H1 (cell line): ENCODE measurements at regions not wholly inside any gene's neighbourhood (a gene's known extent, or its start where the extent isn't known, plus 50 kb on each side); places are given as distances from the start of the nearest gene placed in this dataset.

Experiments
- CTCF ChIA-PET: fragments of 300-600 bp; sonication (Branson Sonifier 250); formaldehyde crosslinking; loops from one replicate; lab custom pipeline; 2021; ENCODE audit not compliant: partially characterized antibody; lab: Charles Lee
- POLR2A ChIA-PET: fragments of 300-600 bp; sonication (Branson Sonifier 250); formaldehyde crosslinking; loops from one replicate; lab custom pipeline; 2021; ENCODE audit warnings: inconsistent platforms; ENCODE audit not compliant: partially characterized antibody; lab: Charles Lee
- DNase-seq, 2 experiments: peaks; one replicate each; pipeline versions ENCODE4 v3.0.0 to v3.0.0-alpha.2; 2010 to 2022; ENCODE audit warnings: low spot score in 2 of 2, low read depth in 1 of 2, mixed read lengths in 1 of 2
- FAIRE-seq: peaks from 2 replicates; lab custom pipeline; 2011; peaks lifted over from hg19 to GRCh38; lab: Jason Lieb, UNC
- H2AFZ ChIP-seq: 2 replicates; pipeline ENCODE4 v1.8.1; 2012; ENCODE audit warnings: low read length, inconsistent platforms
- H2AK5ac ChIP-seq: 2 replicates; pipeline ENCODE4 v1.6.1; 2013; ENCODE audit warnings: low read depth, low read length
- H2BK120ac ChIP-seq: replicated peaks from 2 replicates; pipeline ENCODE3; 2013; ENCODE audit warnings: low read depth, low read length, inconsistent platforms
- H2BK12ac ChIP-seq: 2 replicates; pipeline ENCODE4 v1.6.1; 2013; ENCODE audit warnings: low read depth, low read length
- H2BK15ac ChIP-seq: 2 replicates; pipeline ENCODE4 v1.6.1; 2013; ENCODE audit warnings: low read length
- H2BK20ac ChIP-seq: 2 replicates; pipeline ENCODE4 v1.6.1; 2013; ENCODE audit warnings: low read length
- H2BK5ac ChIP-seq: 2 replicates; pipeline ENCODE4 v1.6.1; 2013; ENCODE audit warnings: low read depth, low read length
- H3K14ac ChIP-seq: 2 replicates; pipeline ENCODE4 v1.6.1; 2013; ENCODE audit warnings: inconsistent platforms; ENCODE audit not compliant: insufficient read length
- H3K18ac ChIP-seq: 2 replicates; pipeline ENCODE4 v1.6.1; 2013; ENCODE audit warnings: low read length; ENCODE audit errors: extremely low read depth
- H3K23ac ChIP-seq: 2 replicates; pipeline ENCODE4 v1.6.1; 2013; ENCODE audit warnings: inconsistent platforms; ENCODE audit not compliant: insufficient read length
- H3K23me2 ChIP-seq: 2 replicates; pipeline ENCODE4 v1.6.1; 2013; ENCODE audit warnings: low read depth, low read length
- H3K27ac ChIP-seq: 2 replicates; pipeline ENCODE4 v1.6.1; 2011; ENCODE audit warnings: low read depth, low read length, inconsistent platforms
- H3K27me3 ChIP-seq, 4 experiments: replicated peaks in 1 of 4; 1 replicate in 1 of 4; 2 replicates in 3 of 4; pipeline versions ENCODE4 v1.6.1 to v1.8.1; 2011 to 2013; ENCODE audit warnings: low read length in 3 of 4, mild to moderate bottlenecking in 3 of 4, inconsistent platforms in 2 of 4, mixed read lengths in 2 of 4, moderate library complexity in 1 of 4; ENCODE audit not compliant: control insufficient read depth in 3 of 4, insufficient read depth in 3 of 4; ENCODE audit errors: extremely low read depth in 1 of 4
- H3K36me3 ChIP-seq, 4 experiments: 2 replicates each; pipeline versions ENCODE4 v1.6.1 to v1.8.1; 2011 to 2013; ENCODE audit warnings: mild to moderate bottlenecking in 4 of 4, low read length in 3 of 4, moderate library complexity in 2 of 4, control low read depth in 1 of 4, inconsistent platforms in 1 of 4; ENCODE audit not compliant: insufficient read depth in 4 of 4, control insufficient read depth in 2 of 4
- H3K4ac ChIP-seq: replicated peaks from 2 replicates; pipeline ENCODE3; 2013; ENCODE audit warnings: low read length, low read depth, mixed read lengths, inconsistent platforms; ENCODE audit not compliant: insufficient read length
- H3K4me1 ChIP-seq, 4 experiments: replicated peaks in 1 of 4; 1 replicate in 1 of 4; 2 replicates in 3 of 4; pipeline versions ENCODE4 v1.6.1 to v1.8.1; 2011 to 2013; ENCODE audit warnings: low read length in 3 of 4, inconsistent platforms in 2 of 4, mixed read lengths in 1 of 4; ENCODE audit not compliant: insufficient read depth in 4 of 4, control insufficient read depth in 3 of 4
- H3K4me2 ChIP-seq, 2 experiments: 2 replicates each; pipeline versions ENCODE4 v1.6.1 to v1.8.1; 2011 to 2013; ENCODE audit warnings: low read depth in 2 of 2, low read length in 2 of 2, control low read depth in 1 of 2, inconsistent platforms in 1 of 2, mild to moderate bottlenecking in 1 of 2; ENCODE audit not compliant: insufficient read depth in 1 of 2
- H3K4me3 ChIP-seq, 4 experiments: fragments of 200-600, 300-600 bp in 1 of 4; sonication (generic), shearing (Covaris generic), sonication (Bioruptor Twin) in 1 of 4; 2 replicates each; pipeline versions ENCODE4 v1.5.1 to v1.8.1; 2011 to 2016; ENCODE audit warnings: low read length in 4 of 4, low read depth in 3 of 4, control low read depth in 2 of 4, inconsistent platforms in 2 of 4, mild to moderate bottlenecking in 2 of 4, mixed read lengths in 1 of 4, moderate library complexity in 1 of 4; ENCODE audit not compliant: insufficient read depth in 2 of 4; ENCODE audit errors: extremely low read depth in 1 of 4
- H3K56ac ChIP-seq: replicated peaks from 2 replicates; pipeline ENCODE3; 2013; ENCODE audit warnings: low read depth, mild to moderate bottlenecking, mixed read lengths, low read length, inconsistent platforms; ENCODE audit not compliant: insufficient read length
- H3K79me1 ChIP-seq: 2 replicates; pipeline ENCODE4 v1.6.1; 2013; ENCODE audit warnings: low read depth, low read length, control low read depth
- H3K79me2 ChIP-seq, 2 experiments: 2 replicates each; pipeline versions ENCODE4 v1.6.1 to v1.8.1; 2012 to 2013; ENCODE audit warnings: low read length in 2 of 2, mild to moderate bottlenecking in 2 of 2, inconsistent platforms in 1 of 2; ENCODE audit not compliant: insufficient read depth in 2 of 2, control insufficient read depth in 1 of 2
- H3K9ac ChIP-seq, 4 experiments: replicated peaks in 1 of 4; 1 replicate in 1 of 4; 2 replicates in 3 of 4; pipeline versions ENCODE4 v1.6.1 to v1.8.1; 2011 to 2013; ENCODE audit warnings: low read depth in 3 of 4, low read length in 3 of 4, control low read depth in 2 of 4, mild to moderate bottlenecking in 2 of 4, moderate library complexity in 2 of 4, inconsistent platforms in 1 of 4; ENCODE audit errors: extremely low read depth in 1 of 4
- H3K9me3 ChIP-seq, 2 experiments: 2 replicates each; pipeline versions ENCODE4 v1.6.1 to v1.8.1; 2012 to 2013; ENCODE audit warnings: mild to moderate bottlenecking in 2 of 2, moderate library complexity in 2 of 2, control low read depth in 1 of 2, inconsistent platforms in 1 of 2, low read depth in 1 of 2, low read length in 1 of 2, mixed read lengths in 1 of 2; ENCODE audit not compliant: insufficient read depth in 2 of 2
- H4K20me1 ChIP-seq, 2 experiments: replicated peaks in 1 of 2; 2 replicates each; pipeline versions ENCODE3 to v1.8.1; 2011 to 2013; ENCODE audit warnings: inconsistent platforms in 2 of 2, low read length in 2 of 2, mild to moderate bottlenecking in 1 of 2; ENCODE audit not compliant: insufficient read depth in 2 of 2, control insufficient read depth in 1 of 2
- H4K5ac ChIP-seq: 2 replicates; pipeline ENCODE4 v1.6.1; 2013; ENCODE audit warnings: low read length, low read depth, mixed read lengths, inconsistent platforms; ENCODE audit not compliant: insufficient read length
- H4K8ac ChIP-seq: 2 replicates; pipeline ENCODE4 v1.8.0; 2013; ENCODE audit warnings: mild to moderate bottlenecking, moderate library complexity, low read length, inconsistent platforms; ENCODE audit not compliant: insufficient read depth; ENCODE audit errors: extremely low read depth
- H4K91ac ChIP-seq: replicated peaks from 2 replicates; pipeline ENCODE3; 2013; ENCODE audit warnings: low read length, mixed read lengths, inconsistent platforms; ENCODE audit not compliant: insufficient read length
- CHD1 ChIP-seq: IDR thresholded peaks from 2 replicates; pipeline ENCODE4 v1.6.1; 2012; ENCODE audit warnings: low read depth, low read length, improper control_type of control experiment
- CHD2 ChIP-seq: IDR thresholded peaks from 2 replicates; pipeline ENCODE4 v1.6.1; 2012; ENCODE audit warnings: low read length, improper control_type of control experiment
- EGR1 ChIP-seq: IDR thresholded peaks from 2 replicates; pipeline ENCODE4 v1.6.1; 2011; ENCODE audit warnings: low read depth, low read length, borderline replicate concordance
- GTF2F1 ChIP-seq: IDR thresholded peaks from 2 replicates; pipeline ENCODE4 v1.6.1; 2012; ENCODE audit warnings: low read depth, low read length, improper control_type of control experiment, borderline replicate concordance
- HDAC2 ChIP-seq, 2 experiments: fragments of 300-600 bp in 1 of 2; sonication (generic) in 1 of 2; IDR thresholded peaks; 2 replicates each; pipeline ENCODE4 v1.6.1; 2011 to 2012; ENCODE audit warnings: low read depth in 2 of 2, low read length in 2 of 2, mild to moderate bottlenecking in 2 of 2, moderate library complexity in 2 of 2, borderline replicate concordance in 1 of 2, inconsistent platforms in 1 of 2
- KDM4A ChIP-seq: IDR thresholded peaks from one replicate; pipeline ENCODE4 v1.7.1; 2012; ENCODE audit warnings: low read depth, mild to moderate bottlenecking, moderate library complexity, low read length, inconsistent platforms; ENCODE audit not compliant: severe bottlenecking
- POLR2AphosphoS5 ChIP-seq: IDR thresholded peaks from 2 replicates; pipeline ENCODE4 v1.6.1; 2011; ENCODE audit warnings: low read depth, low read length
- RBBP5 ChIP-seq: IDR thresholded peaks from 2 replicates; pipeline ENCODE4 v1.7.1; 2012; ENCODE audit warnings: low read depth, mild to moderate bottlenecking, inconsistent platforms, low read length, moderate library complexity, borderline replicate concordance
- RXRA ChIP-seq: IDR thresholded peaks from 2 replicates; pipeline ENCODE4 v1.6.1; 2011; ENCODE audit warnings: low read depth, mild to moderate bottlenecking, low read length, moderate library complexity; ENCODE audit not compliant: insufficient read depth
- SP2 ChIP-seq: IDR thresholded peaks from 2 replicates; pipeline ENCODE4 v1.6.1; 2012; ENCODE audit warnings: mild to moderate bottlenecking, low read length, inconsistent platforms
- TAF7 ChIP-seq: optimal IDR thresholded peaks from 2 replicates; pipeline ENCODE3; 2011; ENCODE audit warnings: low read depth, mild to moderate bottlenecking, inconsistent platforms, low read length, moderate library complexity, borderline replicate concordance
- TCF12 ChIP-seq: IDR thresholded peaks from 2 replicates; pipeline ENCODE4 v1.6.1; 2011; ENCODE audit warnings: low read depth, mild to moderate bottlenecking, low read length
- YY1 ChIP-seq: IDR thresholded peaks from 2 replicates; pipeline ENCODE4 v1.6.1; 2011; ENCODE audit warnings: low read depth, mild to moderate bottlenecking, low read length
- ZNF274 ChIP-seq: IDR thresholded peaks from 2 replicates; pipeline ENCODE4 v1.7.0; 2012; ENCODE audit warnings: low read length, borderline replicate concordance; ENCODE audit errors: extremely low read depth
- TF ChIP-seq, protein P1 (sequence below): IDR thresholded peaks from 2 replicates; pipeline ENCODE4 v1.6.1; 2012; ENCODE audit warnings: low read length, inconsistent platforms

DNA sequence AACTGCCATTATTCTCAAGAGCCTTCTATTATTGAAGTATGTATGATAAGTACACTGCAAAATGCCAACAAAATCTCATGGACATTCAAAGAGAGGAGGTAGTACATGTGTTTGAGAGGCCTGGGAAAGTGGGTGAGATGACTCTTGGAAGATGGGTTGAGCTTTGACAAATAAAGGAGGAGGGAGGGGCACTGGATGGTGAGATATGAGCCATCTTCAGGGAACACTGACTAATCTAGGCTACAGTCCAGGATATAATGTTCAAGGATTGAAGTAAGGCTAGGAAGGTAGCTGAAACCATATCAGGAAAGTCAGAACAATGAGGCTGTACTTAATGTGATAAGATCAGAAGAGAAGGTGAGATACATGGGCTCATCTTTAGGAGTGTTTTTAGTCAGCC, 559.7 kb downstream of the ZEB2 start:
- Histone ChIP-seq H4K20me1 (no peaks in the 10 kb centered on the region), H3K27ac (no peak overlapping the region), H3K18ac (no peak overlapping the region), H3K4ac (no peak overlapping the region), H3K4me2 (no peak overlapping the region), H2BK15ac (no peak overlapping the region), H2AK5ac (no peak overlapping the region), H2BK20ac (no peak overlapping the region), H3K23me2 (no peaks in the 10 kb centered on the region), H3K27me3 (no peaks in the 10 kb centered on the region), H3K79me1 (no peaks in the 10 kb centered on the region), H3K9ac (no peak overlapping the region), H3K9me3 (no peaks in the 10 kb centered on the region), H4K8ac (no peak overlapping the region), H3K4me3 (no peak overlapping the region), H2AFZ (no peak overlapping the region), H4K91ac (no peak overlapping the region), H3K36me3 (no peaks in the 10 kb centered on the region), H3K56ac (no peak overlapping the region), H3K14ac (no peak overlapping the region), H4K5ac (no peak overlapping the region), H2BK120ac (no peak overlapping the region), H3K4me1 (no peaks in the 10 kb centered on the region), H3K79me2 (no peaks in the 10 kb centered on the region), H3K23ac (no peak overlapping the region), H2BK12ac (no peak overlapping the region), H2BK5ac (no peak overlapping the region)
- FAIRE-seq (no peak), DNase-seq (no peak)
- POLR2A ChIA-PET, result no interaction called here
- CTCF ChIA-PET, result interaction anchor here (1.1 to 1.3 kb wide), 2 partner anchors 19 to 21 kb away, joined by 3 to 4 read pairs; no protein-coding TSS in a partner anchor
- no peak for TF ChIP-seq CHD1
- no peak for TF ChIP-seq EGR1
- no peak for TF ChIP-seq TCF12
- TF ChIP-seq TAF7, result no peak
- TF ChIP-seq SP2, result no peak
- TF ChIP-seq, protein P1, sequence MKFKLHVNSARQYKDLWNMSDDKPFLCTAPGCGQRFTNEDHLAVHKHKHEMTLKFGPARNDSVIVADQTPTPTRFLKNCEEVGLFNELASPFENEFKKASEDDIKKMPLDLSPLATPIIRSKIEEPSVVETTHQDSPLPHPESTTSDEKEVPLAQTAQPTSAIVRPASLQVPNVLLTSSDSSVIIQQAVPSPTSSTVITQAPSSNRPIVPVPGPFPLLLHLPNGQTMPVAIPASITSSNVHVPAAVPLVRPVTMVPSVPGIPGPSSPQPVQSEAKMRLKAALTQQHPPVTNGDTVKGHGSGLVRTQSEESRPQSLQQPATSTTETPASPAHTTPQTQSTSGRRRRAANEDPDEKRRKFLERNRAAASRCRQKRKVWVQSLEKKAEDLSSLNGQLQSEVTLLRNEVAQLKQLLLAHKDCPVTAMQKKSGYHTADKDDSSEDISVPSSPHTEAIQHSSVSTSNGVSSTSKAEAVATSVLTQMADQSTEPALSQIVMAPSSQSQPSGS, result no peak
- TF ChIP-seq YY1, result no peak
- no peak for TF ChIP-seq ZNF274
- TF ChIP-seq KDM4A, result no peak
- no peak for TF ChIP-seq HDAC2 (IDR thresholded peaks at IDR 0.05; ENCODE audit: borderline replicate concordance in 1 of 2, low read depth in 2 of 2, low read length in 2 of 2)
- TF ChIP-seq GTF2F1, result no peak
- TF ChIP-seq CHD2, result no peak
- no peak for TF ChIP-seq RBBP5
- TF ChIP-seq RXRA, result no peak
- TF ChIP-seq POLR2AphosphoS5, result no peak
